ENCODE measurements at regions not wholly inside any gene's neighbourhood (a gene's known extent, or its start where the extent isn't known, plus 50 kb on each side); places are given as distances from the start of the nearest gene placed in this dataset.

GRCh38 chr5:35557199-35557598, 60.5 kb upstream of the SPEF2 start:
- TF ChIP-seq POLR2A (IDR thresholded peaks at IDR 0.05) (no peak), CTCF (IDR thresholded peaks at IDR 0.05) (no peak)

Measured in esophagus squamous epithelium (tissue), 4 donors.